GM21367 (cell line): ENCODE measurements at regions not wholly inside any gene's neighbourhood (a gene's known extent, or its start where the extent isn't known, plus 50 kb on each side); places are given as distances from the start of the nearest gene placed in this dataset.

Experiments
- ATAC-seq: cut with Tn5 transposase; IDR thresholded peaks from one replicate; pipeline ENCODE4 v1.9.1; 2021; ENCODE audit not compliant: unreplicated experiment

DNA sequence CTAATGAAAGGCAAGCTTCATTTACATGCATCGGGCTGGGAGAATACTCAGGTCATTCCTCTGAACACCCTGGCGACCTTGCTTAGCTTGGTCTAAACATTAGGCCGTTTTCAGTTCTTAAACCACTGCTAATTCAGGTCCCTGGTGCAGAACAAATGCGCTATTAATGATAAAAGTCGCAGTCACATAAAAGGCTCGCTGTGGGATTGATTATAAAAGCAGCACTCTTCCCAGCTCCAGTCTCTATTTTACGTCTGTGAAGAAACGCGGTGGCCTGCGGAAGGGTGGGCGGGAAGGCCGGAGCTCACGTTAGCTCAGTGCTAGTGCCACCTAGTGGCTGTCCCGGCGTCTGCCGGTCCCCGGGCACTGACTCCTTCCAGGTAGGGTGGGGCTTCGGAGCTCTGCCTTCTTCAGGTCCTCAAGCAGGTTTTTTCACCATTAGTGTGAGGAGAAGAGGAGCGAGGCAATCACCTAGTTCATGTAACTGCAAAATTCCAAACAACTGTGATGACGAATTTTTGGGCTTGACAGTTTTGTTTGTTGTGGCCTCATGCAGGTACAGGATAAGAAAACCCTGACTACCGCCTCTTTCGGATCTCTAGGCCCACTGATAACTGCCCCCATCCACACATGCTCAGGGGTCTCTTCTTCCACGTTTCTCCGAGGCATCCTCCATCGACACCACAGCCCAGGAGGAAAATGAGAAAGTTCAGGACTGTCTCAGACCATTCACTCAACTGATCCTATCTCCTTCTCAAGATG lies 66.5 kb upstream of the CLMP start:
- ATAC-seq = peak; percentile 57

DNA sequence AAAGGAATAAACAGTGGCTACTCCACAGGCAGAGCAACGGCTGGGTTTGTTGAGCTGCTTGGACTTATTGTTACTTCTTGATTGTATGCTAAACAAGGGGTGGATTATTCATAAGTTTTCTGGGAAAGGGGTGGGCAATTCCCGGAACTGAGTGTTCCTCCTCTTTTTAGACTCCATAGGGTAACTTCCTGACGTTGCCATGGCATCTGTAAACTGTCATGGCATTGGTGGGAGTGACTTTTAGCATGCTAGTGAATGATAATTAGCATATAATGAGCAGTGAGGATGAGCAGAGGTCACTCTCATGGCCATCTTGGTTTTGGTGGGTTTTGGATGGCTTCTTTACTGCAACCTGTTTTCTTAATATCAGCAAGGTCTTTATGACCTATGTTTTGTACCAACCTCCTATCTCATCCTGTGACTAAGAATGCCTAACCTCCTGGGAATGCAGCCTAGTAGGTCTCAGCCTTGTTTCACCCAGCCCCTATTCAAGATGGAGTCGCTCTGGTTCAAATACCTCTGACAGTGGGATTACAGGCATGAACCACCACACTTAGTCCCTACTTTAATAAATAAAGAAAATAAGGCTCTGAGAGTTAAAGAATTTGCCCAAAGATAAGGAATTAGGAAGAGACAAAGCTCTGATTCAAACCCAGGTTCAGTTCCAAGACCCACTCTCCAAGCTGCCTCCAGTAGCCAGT lies 65.6 kb upstream of the CLMP start:
- ATAC-seq = no peak

GRCh38 chr11:123258877-123259276 lies 63.8 kb upstream of the CLMP start:
- ATAC-seq = no peak

DNA sequence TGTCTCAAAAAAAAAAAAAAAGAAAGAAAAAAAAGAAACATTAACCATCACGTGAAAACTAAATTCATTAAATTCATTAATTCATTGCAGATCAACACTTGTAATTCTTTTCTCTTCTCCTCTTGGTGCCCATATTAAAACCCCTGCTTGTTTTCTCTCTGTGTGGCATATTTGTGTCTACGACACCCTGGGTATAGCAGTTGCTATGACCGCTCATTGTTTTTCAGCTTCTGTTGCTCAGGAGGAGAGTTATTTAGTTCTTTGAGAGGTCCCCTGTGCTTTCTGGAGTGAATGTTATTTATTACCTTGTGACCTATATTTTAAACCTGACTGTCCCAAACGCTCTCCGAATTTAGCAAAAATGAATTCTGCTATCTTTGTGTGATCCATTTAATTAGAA lies 62.3 kb upstream of the CLMP start:
- no peak for ATAC-seq

- no peak for ATAC-seq
Observed at GRCh38 chr11:123255909-123256308, 60.9 kb upstream of the CLMP start.

GRCh38 chr11:123254357-123254756 lies 59.3 kb upstream of the CLMP start:
- no peak for ATAC-seq

GRCh38 chr11:123253911-123254310 lies 58.9 kb upstream of the CLMP start:
- no peak for ATAC-seq

DNA sequence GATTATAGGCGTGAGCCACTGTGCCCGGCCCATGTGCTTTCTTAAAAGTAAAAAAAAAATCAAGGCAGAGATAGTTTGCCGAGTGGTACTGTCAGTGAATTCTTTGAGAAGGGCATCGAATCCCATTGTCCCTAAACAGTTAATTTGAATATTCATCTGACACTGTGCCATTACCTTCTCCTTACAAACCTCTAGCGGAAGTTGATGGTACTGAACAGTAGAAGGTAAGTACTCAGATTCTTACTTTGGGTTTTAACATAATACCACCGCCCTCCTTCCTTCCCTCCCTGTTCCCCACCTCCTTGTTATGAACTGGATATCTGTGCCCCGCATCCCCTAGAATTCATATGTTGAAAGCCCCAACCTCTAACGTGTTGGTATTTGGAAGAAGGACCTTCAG lies 58.2 kb upstream of the CLMP start:
- no peak for ATAC-seq

DNA sequence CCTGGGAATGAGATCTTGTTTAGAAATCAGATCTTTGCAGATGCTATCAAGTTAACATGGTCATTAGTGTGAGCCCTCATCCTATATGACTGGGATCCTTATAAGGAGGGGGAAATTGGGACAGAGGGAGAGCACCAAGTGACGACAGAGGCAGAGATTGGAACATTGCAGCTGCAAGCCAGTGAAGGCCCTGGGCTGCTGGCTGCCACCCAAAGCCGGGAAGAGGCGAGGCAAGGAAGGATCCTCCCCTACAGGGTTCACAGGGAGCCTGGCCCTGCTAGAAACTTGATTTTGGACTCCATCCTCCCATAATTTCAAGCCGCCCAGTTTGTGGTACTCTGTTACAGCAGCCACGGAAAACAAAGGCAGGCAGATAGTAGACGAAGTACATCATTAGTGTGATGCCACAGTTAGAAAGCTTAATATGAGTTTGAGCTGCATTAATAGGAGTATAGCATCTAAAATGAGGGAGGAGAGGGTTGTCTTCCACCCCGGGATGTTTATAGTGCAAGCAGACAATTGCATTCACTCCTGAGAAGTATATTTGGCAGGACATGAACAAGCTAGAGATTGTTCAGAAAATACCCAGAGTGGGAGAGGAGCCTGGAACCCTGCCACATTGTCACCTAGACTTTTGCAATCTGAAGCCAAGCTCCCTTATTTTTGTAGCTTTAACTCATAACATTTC lies 56.8 kb upstream of the CLMP start:
- no peak for ATAC-seq

GRCh38 chr11:123250892-123251656 lies 56.0 kb upstream of the CLMP start:
- ATAC-seq = no peak

GRCh38 chr11:123249354-123249753 lies 54.3 kb upstream of the CLMP start:
- ATAC-seq = no peak

GRCh38 chr11:123247813-123248379 lies 52.8 kb upstream of the CLMP start:
- no peak for ATAC-seq

GRCh38 chr11:123247496-123247799 lies 52.4 kb upstream of the CLMP start:
- no peak for ATAC-seq

GRCh38 chr11:123246749-123247495 lies 51.9 kb upstream of the CLMP start:
- ATAC-seq = peak; percentile 82

- ATAC-seq = no peak
Observed at GRCh38 chr11:123245567-123245966, 50.5 kb upstream of the CLMP start.
